ENCODE measurements at regions not wholly inside any gene's neighbourhood (a gene's known extent, or its start where the extent isn't known, plus 50 kb on each side); places are given as distances from the start of the nearest gene placed in this dataset.
"Not testable (repeated sequence)": the region's sequence is repeated elsewhere in the genome, so short reads cannot be mapped to it uniquely, and the experiment has no call there.

GRCh38 chr13:90928109-90928508, 419.4 kb upstream of the MIR17HG start:
- WGBS, result 98% methylated on average over 7 of the region's 7 CpGs
- H3K27ac ChIP-seq (ENCODE audit: low read depth), result no peak overlapping the region

GRCh38 chr13:90933097-90933826, 414.2 kb upstream of the MIR17HG start:
- no peak for DNase-seq (ENCODE audit: extremely low spot score)
- 72% methylated on average over 3 of the region's 3 CpGs for WGBS
- Histone ChIP-seq H3K4me3 (ENCODE audit: low read depth, low read length) (no peak overlapping the region), H3K36me3 (ENCODE audit: insufficient read depth) (no peaks in the 10 kb centered on the region), H3K4me1 (ENCODE audit: insufficient read depth) (no peaks in the 10 kb centered on the region), H3K27ac (ENCODE audit: low read depth) (no peak overlapping the region)

More at GRCh38 chr13:90928109-90928508, 419.4 kb upstream of the MIR17HG start:
- Histone ChIP-seq H3K4me3 (ENCODE audit: low read depth, low read length) (no peak overlapping the region), H3K36me3 (ENCODE audit: insufficient read depth) (no peaks in the 10 kb centered on the region), H3K4me1 (ENCODE audit: insufficient read depth) (no peaks in the 10 kb centered on the region)
- DNase-seq (ENCODE audit: extremely low spot score), result no peak

DNA sequence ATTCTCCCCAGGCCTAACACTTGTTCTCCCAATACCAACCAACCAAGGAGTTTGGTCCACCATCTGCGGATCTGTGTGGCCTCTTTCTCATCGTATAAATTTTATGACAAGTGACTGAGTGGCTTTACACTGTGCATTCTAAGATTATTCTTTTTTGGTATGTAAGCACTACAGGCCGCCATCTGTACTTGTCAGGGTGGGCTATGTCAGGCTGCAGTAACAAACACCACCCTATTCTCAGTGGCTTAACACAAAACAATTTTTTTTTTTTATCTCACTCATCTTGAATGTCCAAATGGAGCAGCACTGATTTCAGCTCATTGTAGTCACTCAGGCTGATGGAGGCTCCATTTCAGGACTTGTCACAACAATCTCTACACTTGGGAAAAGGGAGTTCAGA, 412.7 kb upstream of the MIR17HG start:
- WGBS, result 92% methylated on average over 3 of the region's 3 CpGs
- H3K4me3 ChIP-seq (ENCODE audit: low read depth, low read length), result no peak overlapping the region
- DNase-seq (ENCODE audit: extremely low spot score), result no peak
- H3K27ac ChIP-seq (ENCODE audit: low read depth), result no peak overlapping the region
- H3K36me3 ChIP-seq (ENCODE audit: insufficient read depth), result no peaks in the 10 kb centered on the region
- no peaks in the 10 kb centered on the region for H3K4me1 ChIP-seq (ENCODE audit: insufficient read depth)

- Histone ChIP-seq H3K4me3 (ENCODE audit: low read depth, low read length) (no peak overlapping the region), H3K4me1 (ENCODE audit: insufficient read depth) (no peaks in the 10 kb centered on the region), H3K36me3 (ENCODE audit: insufficient read depth) (no peaks in the 10 kb centered on the region), H3K27ac (ENCODE audit: low read depth) (no peak overlapping the region)
- no peak for DNase-seq (ENCODE audit: extremely low spot score)
Measured at GRCh38 chr13:90938848-90939247, 408.6 kb upstream of the MIR17HG start.

- no peak for DNase-seq (ENCODE audit: extremely low spot score)
- 79% methylated on average over 4 of the region's 4 CpGs for WGBS
- Histone ChIP-seq H3K27ac (ENCODE audit: low read depth) (no peak overlapping the region), H3K36me3 (ENCODE audit: insufficient read depth) (no peaks in the 10 kb centered on the region), H3K4me3 (ENCODE audit: low read depth, low read length) (no peak overlapping the region), H3K4me1 (ENCODE audit: insufficient read depth) (no peaks in the 10 kb centered on the region)
Measured at GRCh38 chr13:90943946-90944345, 403.5 kb upstream of the MIR17HG start.

- not testable (repeated sequence) for H3K4me1 ChIP-seq (ENCODE audit: insufficient read depth); DNase-seq (ENCODE audit: extremely low spot score); H3K36me3 ChIP-seq (ENCODE audit: insufficient read depth); H3K27ac ChIP-seq (ENCODE audit: low read depth); H3K4me3 ChIP-seq (ENCODE audit: low read depth, low read length)
- 95% methylated on average over 3 of the region's 3 CpGs for WGBS
Measured at GRCh38 chr13:90945146-90945545, 402.3 kb upstream of the MIR17HG start.

DNA sequence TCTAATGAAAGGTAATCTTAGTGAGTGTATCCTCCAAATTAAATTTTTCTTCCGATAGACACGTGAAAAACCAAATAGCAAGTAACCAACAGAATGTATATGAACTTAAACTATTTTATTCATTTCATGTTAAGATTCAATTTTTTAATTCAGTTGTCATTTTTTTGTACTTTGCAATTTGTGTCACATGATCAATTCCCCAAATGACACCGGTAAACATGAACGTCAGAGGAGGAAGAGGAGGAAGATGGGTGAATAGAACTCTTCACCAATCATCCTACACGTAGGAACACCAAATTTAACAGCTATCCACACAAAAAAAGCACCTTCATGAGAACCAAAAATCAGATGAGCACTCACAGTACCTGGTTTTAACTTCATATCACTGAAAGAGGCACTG, 401.4 kb upstream of the MIR17HG start:
- 72% methylated on average over 5 of the region's 5 CpGs for WGBS
- not testable (repeated sequence) for H3K4me1 ChIP-seq (ENCODE audit: insufficient read depth); H3K27ac ChIP-seq (ENCODE audit: low read depth); H3K4me3 ChIP-seq (ENCODE audit: low read depth, low read length); H3K36me3 ChIP-seq (ENCODE audit: insufficient read depth); DNase-seq (ENCODE audit: extremely low spot score)

DNA sequence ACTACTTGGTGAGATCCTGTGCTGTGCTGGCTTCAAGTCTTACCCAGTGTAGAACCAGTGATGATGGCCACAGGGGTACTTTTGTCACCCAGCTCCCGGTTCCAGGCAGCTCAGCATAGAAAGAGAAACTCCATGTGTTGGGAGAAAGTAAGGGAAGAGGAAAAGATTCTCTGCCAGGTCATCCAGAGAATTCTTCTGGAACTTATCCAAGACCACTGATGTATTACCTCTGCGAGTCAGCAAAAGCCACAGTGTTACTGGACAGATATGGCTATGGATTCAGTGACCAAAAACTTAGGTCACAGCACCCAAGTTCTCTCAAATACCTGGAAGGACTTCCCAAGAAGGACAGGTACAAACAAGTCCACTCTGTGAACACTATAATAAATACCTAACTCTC, 399.5 kb upstream of the MIR17HG start:
- H3K36me3 ChIP-seq (ENCODE audit: insufficient read depth), result no peaks in the 10 kb centered on the region
- DNase-seq (ENCODE audit: extremely low spot score), result no peak
- no peak overlapping the region for H3K27ac ChIP-seq (ENCODE audit: low read depth)
- WGBS, result 80% methylated on average over 2 of the region's 2 CpGs
- H3K4me1 ChIP-seq (ENCODE audit: insufficient read depth), result no peaks in the 10 kb centered on the region
- H3K4me3 ChIP-seq (ENCODE audit: low read depth, low read length), result no peak overlapping the region

DNA sequence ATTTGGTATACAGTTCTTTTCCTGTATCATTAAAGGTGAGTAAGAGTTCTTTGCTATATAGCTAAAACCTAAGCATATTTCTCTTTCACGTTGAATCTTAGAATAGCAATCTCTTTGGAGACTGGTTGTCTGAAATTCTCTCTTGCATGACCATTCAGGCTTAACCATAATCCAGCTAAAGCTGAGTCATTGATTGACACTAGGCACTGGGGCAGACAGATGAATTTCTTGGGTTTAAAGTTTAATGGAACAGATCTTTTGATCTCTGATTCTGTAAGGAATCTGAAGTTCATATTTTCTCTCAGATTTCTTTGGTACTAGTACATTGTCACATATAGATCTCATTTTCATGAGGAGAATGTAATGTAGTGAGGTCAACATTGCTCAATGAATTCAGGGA, 397.3 kb upstream of the MIR17HG start:
- no peak for DNase-seq (ENCODE audit: extremely low spot score)
- H3K27ac ChIP-seq (ENCODE audit: low read depth), result no peak overlapping the region
- no peak overlapping the region for H3K4me3 ChIP-seq (ENCODE audit: low read depth, low read length)
- no peaks in the 10 kb centered on the region for H3K4me1 ChIP-seq (ENCODE audit: insufficient read depth)
- WGBS, result 59% methylated on average over 1 of the region's 1 CpG
- no peaks in the 10 kb centered on the region for H3K36me3 ChIP-seq (ENCODE audit: insufficient read depth)

DNA sequence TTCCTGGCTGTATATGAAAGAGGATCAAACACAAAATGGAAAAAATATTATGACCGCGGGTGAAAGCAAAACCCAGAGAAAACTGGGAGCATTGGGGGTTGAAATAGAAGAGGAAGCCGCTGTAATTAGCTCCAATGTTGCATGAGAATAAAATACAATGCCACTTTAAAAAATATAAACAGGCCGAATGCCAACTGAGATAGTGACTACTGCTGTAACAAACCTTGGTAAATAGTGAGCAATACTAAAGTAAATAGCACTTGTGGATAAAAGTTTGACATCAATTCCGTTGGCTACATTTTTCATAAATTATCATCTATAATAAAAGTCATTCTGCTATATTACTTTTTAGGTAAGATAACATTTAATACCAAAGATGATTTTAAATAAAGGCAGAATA, 395.8 kb upstream of the MIR17HG start:
- no peak overlapping the region for H3K27ac ChIP-seq (ENCODE audit: low read depth)
- H3K4me3 ChIP-seq (ENCODE audit: low read depth, low read length), result no peak overlapping the region
- H3K4me1 ChIP-seq (ENCODE audit: insufficient read depth), result no peaks in the 10 kb centered on the region
- DNase-seq (ENCODE audit: extremely low spot score), result no peak
- 83% methylated on average over 5 of the region's 5 CpGs for WGBS
- no peaks in the 10 kb centered on the region for H3K36me3 ChIP-seq (ENCODE audit: insufficient read depth)

GRCh38 chr13:90952326-90952725, 395.2 kb upstream of the MIR17HG start:
- WGBS, result 65% methylated on average over 1 of the region's 1 CpG
- Histone ChIP-seq H3K36me3 (ENCODE audit: insufficient read depth) (no peaks in the 10 kb centered on the region), H3K27ac (ENCODE audit: low read depth) (no peak overlapping the region), H3K4me3 (ENCODE audit: low read depth, low read length) (no peak overlapping the region), H3K4me1 (ENCODE audit: insufficient read depth) (no peaks in the 10 kb centered on the region)
- no peak for DNase-seq (ENCODE audit: extremely low spot score)

DNA sequence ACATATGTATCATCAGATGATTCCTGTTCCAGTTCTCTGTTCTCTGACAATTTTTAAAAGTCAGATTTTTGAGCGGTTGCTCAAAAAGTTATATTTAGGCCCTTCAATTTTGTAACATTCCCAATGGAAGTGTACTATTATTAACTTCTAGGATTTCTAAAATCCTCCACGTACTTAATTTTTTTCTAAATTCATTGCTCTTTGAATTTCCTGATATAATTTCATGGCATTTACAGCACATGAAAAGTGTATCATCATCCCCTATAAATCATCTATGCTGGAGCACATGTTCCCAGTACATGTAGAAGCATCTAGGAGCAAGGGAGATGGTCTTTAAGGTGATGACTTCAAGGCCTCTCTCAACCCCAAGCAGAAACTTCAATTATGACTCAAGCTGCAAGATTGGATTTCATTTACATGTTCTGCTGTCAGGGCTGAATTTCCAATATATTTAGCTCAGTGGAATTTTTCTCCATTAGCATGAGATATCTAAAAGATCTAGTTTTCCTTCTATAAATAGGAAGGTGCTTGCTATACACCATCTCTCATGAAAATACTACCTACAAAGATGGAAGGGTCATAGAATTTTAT, 392.8 kb upstream of the MIR17HG start:
- no peak overlapping the region for H3K27ac ChIP-seq (ENCODE audit: low read depth)
- no peaks in the 10 kb centered on the region for H3K36me3 ChIP-seq (ENCODE audit: insufficient read depth)
- DNase-seq (ENCODE audit: extremely low spot score), result no peak
- H3K4me1 ChIP-seq (ENCODE audit: insufficient read depth), result no peaks in the 10 kb centered on the region
- 83% methylated on average over 2 of the region's 2 CpGs for WGBS
- H3K4me3 ChIP-seq (ENCODE audit: low read depth, low read length), result no peak overlapping the region

- 56% methylated on average over 1 of the region's 1 CpG for WGBS
Measured at GRCh38 chr13:90956031-90956430, 391.5 kb upstream of the MIR17HG start.

DNA sequence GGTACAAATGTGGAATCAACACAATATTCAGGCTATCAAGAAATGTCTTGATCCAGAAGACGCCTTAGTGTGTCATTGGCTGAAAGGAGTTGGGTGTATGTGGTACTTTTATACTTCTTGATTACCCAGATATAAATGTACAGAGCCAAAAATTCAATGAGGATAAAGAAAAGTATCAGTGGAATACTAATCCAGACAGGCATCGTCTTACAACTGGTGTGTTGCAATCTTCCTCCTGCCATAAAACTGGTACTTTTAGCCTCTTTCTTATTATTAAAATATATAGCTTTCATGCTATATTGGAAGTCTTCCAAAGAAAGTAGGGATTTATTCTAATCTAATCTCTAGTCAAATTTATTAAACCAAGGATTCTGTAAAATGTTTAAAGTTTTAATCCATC, 388.6 kb upstream of the MIR17HG start:
- Histone ChIP-seq H3K36me3 (ENCODE audit: insufficient read depth) (no peaks in the 10 kb centered on the region), H3K4me1 (ENCODE audit: insufficient read depth) (no peaks in the 10 kb centered on the region), H3K4me3 (ENCODE audit: low read depth, low read length) (no peak overlapping the region), H3K27ac (ENCODE audit: low read depth) (no peak overlapping the region)
- 72% methylated on average over 2 of the region's 2 CpGs for WGBS
- no peak for DNase-seq (ENCODE audit: extremely low spot score)

More at GRCh38 chr13:90956031-90956430, 391.5 kb upstream of the MIR17HG start:
- Histone ChIP-seq H3K4me1 (ENCODE audit: insufficient read depth) (no peaks in the 10 kb centered on the region), H3K27ac (ENCODE audit: low read depth) (no peak overlapping the region), H3K4me3 (ENCODE audit: low read depth, low read length) (no peak overlapping the region), H3K36me3 (ENCODE audit: insufficient read depth) (no peaks in the 10 kb centered on the region)
- DNase-seq (ENCODE audit: extremely low spot score), result peak; percentile 2

All from urinary bladder (tissue), 3 donors.